SK-N-SH (cell line): ENCODE measurements at regions not wholly inside any gene's neighbourhood (a gene's known extent, or its start where the extent isn't known, plus 50 kb on each side); places are given as distances from the start of the nearest gene placed in this dataset.

Experiments
- CTCF ChIP-seq: fragments of 200-600 bp; sonication (generic); IDR thresholded peaks from 2 replicates; pipeline ENCODE4 v1.6.1; 2017; ENCODE audit warnings: antibody characterized with exemption, mild to moderate bottlenecking, moderate library complexity
- EP300 ChIP-seq, 2 experiments: IDR thresholded peaks; 2 replicates each; pipeline versions ENCODE4 v1.4.0 to v1.6.1; 2012; ENCODE audit warnings: borderline replicate concordance in 1 of 2, low read depth in 1 of 2, low read length in 1 of 2
- MAX ChIP-seq: IDR thresholded peaks from 2 replicates; pipeline ENCODE4 v1.4.0; 2012; ENCODE audit warnings: low read depth
- REST ChIP-seq: IDR thresholded peaks from 2 replicates; pipeline ENCODE4 v1.6.1; 2012; ENCODE audit warnings: mild to moderate bottlenecking, low read depth, low read length, moderate library complexity
- RFX5 ChIP-seq: IDR thresholded peaks from 2 replicates; pipeline ENCODE4 v1.6.1; 2012; ENCODE audit warnings: mild to moderate bottlenecking, improper control_type of control experiment, low read length
- RXRA ChIP-seq: IDR thresholded peaks from 2 replicates; pipeline ENCODE4 v1.4.0; 2012; ENCODE audit warnings: low read depth, mild to moderate bottlenecking, borderline replicate concordance

- no peak for TF ChIP-seq REST
- TF ChIP-seq RFX5 = no peak
- no peak for TF ChIP-seq RXRA
- TF ChIP-seq EP300 (IDR thresholded peaks at IDR 0.05; ENCODE audit: borderline replicate concordance in 1 of 2, low read depth in 1 of 2, low read length in 1 of 2) = no peak
- no peak for TF ChIP-seq CTCF
- TF ChIP-seq MAX = no peak
These were observed 406.3 kb upstream of the GRIA3 start for GRCh38 chrX:122777766-122778165.
